Kidney epithelial cell (primary cell): ENCODE measurements at regions not wholly inside any gene's neighbourhood (a gene's known extent, or its start where the extent isn't known, plus 50 kb on each side); places are given as distances from the start of the nearest gene placed in this dataset.

Experiments used
- DNase-seq: peaks from one replicate; pipeline ENCODE4 v3.0.0-alpha.2; 2010; ENCODE audit warnings: low read depth
- H3K27me3 ChIP-seq: 2 replicates; pipeline ENCODE4 v1.6.0; 2011; ENCODE audit warnings: low read length; ENCODE audit not compliant: control insufficient read depth, insufficient read depth
- H3K36me3 ChIP-seq: 2 replicates; pipeline ENCODE4 v1.5.1; 2011; ENCODE audit warnings: low read length; ENCODE audit not compliant: control insufficient read depth, insufficient read depth
- H3K4me3 ChIP-seq: 2 replicates; pipeline ENCODE4 v1.5.1; 2011; ENCODE audit warnings: low read depth, mild to moderate bottlenecking, control low read depth, low read length
- TF ChIP-seq, protein P1 (sequence below): IDR thresholded peaks from 2 replicates; pipeline ENCODE4 v1.5.1; 2011; ENCODE audit warnings: mild to moderate bottlenecking, moderate library complexity, low read length, control low read depth, inconsistent platforms; ENCODE audit not compliant: insufficient read depth, poor library complexity, severe bottlenecking

DNA sequence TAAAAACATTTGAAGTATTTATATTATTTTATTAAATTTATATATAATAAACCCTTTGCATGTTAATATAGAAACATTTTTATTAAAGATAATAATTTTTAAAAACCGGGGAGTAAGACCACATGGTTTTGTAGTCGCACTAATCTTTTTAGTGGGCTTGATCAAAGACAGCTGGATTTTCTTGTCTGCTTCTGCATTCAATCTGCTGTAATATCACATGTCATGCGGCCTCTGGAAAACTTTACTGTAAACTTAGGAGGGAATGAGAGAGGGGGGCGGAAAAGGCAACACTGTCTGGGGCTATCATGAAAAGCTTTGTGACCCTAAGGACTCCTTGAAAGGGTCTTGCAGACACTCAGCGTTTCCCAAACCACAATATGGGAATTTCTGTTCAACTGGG, 62.8 kb upstream of the NLGN4X start:
- Histone ChIP-seq H3K4me3 (no peak overlapping the region), H3K27me3 (no peaks in the 10 kb centered on the region), H3K36me3 (no peaks in the 10 kb centered on the region)
- no peak for DNase-seq
- TF ChIP-seq, protein P1, sequence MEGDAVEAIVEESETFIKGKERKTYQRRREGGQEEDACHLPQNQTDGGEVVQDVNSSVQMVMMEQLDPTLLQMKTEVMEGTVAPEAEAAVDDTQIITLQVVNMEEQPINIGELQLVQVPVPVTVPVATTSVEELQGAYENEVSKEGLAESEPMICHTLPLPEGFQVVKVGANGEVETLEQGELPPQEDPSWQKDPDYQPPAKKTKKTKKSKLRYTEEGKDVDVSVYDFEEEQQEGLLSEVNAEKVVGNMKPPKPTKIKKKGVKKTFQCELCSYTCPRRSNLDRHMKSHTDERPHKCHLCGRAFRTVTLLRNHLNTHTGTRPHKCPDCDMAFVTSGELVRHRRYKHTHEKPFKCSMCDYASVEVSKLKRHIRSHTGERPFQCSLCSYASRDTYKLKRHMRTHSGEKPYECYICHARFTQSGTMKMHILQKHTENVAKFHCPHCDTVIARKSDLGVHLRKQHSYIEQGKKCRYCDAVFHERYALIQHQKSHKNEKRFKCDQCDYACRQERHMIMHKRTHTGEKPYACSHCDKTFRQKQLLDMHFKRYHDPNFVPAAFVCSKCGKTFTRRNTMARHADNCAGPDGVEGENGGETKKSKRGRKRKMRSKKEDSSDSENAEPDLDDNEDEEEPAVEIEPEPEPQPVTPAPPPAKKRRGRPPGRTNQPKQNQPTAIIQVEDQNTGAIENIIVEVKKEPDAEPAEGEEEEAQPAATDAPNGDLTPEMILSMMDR: no peak

GRCh38 chrX:6283826-6284225, 55.2 kb upstream of the NLGN4X start:
- TF ChIP-seq, protein P1: no peak
- no peaks in the 10 kb centered on the region for H3K27me3 ChIP-seq
- no peaks in the 10 kb centered on the region for H3K36me3 ChIP-seq
- no peak for DNase-seq
- H3K4me3 ChIP-seq: no peak overlapping the region

DNA sequence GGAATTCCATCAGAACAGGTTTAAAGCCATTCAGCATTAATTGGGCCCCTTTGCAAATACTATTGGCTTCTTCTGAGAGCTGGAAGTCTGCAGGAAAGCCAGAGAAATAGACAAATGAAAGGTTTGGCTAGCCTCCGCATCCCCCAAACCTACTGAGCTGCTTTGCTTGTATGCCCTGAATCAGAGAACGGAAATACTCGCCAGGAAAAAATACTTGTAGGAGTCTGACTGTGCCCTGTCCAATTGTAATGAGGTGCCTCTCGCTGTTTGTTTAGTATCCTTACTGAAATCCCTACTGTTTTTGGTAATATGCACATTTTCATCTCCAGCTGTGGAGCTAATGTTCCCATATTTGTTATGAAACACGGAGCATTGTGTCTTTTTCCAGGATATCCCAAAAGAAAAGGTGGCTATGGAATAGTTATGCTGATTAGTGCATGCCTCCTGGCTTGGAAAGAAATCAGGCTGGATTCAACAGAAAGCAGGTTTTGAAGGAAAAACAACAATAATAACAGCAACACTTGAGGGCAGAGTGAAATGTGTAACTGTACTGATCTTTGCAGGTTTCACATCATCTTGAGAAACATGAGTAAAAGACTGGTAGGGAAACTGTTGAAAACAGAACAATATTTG, 50.7 kb upstream of the NLGN4X start:
- no peaks in the 10 kb centered on the region for H3K36me3 ChIP-seq
- TF ChIP-seq, protein P1: no peak
- no peak overlapping the region for H3K4me3 ChIP-seq
- no peaks in the 10 kb centered on the region for H3K27me3 ChIP-seq
- DNase-seq: no peak
